Upper lobe of left lung (tissue), 6 donors: ENCODE measurements at regions not wholly inside any gene's neighbourhood (a gene's known extent, or its start where the extent isn't known, plus 50 kb on each side); places are given as distances from the start of the nearest gene placed in this dataset.

ENCODE experiments used
- ATAC-seq, 2 donors: fragments of 200-7000 bp; cut with Tn5 transposase; one replicate each; pipeline ENCODE4 v1.9.1; 2022; ENCODE audit warnings: mild to moderate bottlenecking in 2 of 2, moderate library complexity in 2 of 2; ENCODE audit not compliant: low FRiP score in 2 of 2
- DNase-seq, 2 donors: peaks; one replicate each; pipeline ENCODE4 v3.0.0-alpha.2; 2019 to 2020
- H3K27ac ChIP-seq, 4 donors: fragments of 200-600 bp; sonication (generic); one replicate each; pipeline ENCODE4 v1.5.1; 2016 to 2019
- H3K27me3 ChIP-seq, 4 donors: fragments of 200-600 bp; sonication (generic); one replicate each; pipeline ENCODE4 v1.5.1; 2017 to 2019
- H3K36me3 ChIP-seq, 4 donors: fragments of 200-600 bp; sonication (generic); one replicate each; pipeline ENCODE4 v1.5.1; 2016 to 2019
- H3K4me1 ChIP-seq, 4 donors: fragments of 200-600 bp; sonication (generic); one replicate each; pipeline ENCODE4 v1.5.1; 2018 to 2019
- H3K4me3 ChIP-seq, 4 donors: fragments of 200-600 bp; sonication (generic); one replicate each; pipeline ENCODE4 v1.5.1; 2017 to 2019; ENCODE audit warnings: mild to moderate bottlenecking in 2 of 4, moderate library complexity in 1 of 4
- H3K9me3 ChIP-seq, 4 donors: fragments of 200-600 bp; sonication (generic); one replicate each; pipeline ENCODE4 v1.5.1; 2018 to 2019
- CTCF ChIP-seq, 6 experiments: fragments of 450-650 bp in 4 of 6; fragments of 200-600 bp in 2 of 6; sonication (generic) in 2 of 6; IDR thresholded peaks; one replicate each; pipeline ENCODE4 v1.5.1; 2016 to 2019; ENCODE audit warnings: antibody characterized with exemption in 6 of 6
- EP300 ChIP-seq, 4 donors: sonication (generic); formaldehyde crosslinking; IDR thresholded peaks; one replicate each; pipeline ENCODE4 v1.5.1; 2017; ENCODE audit warnings: antibody characterized with exemption in 4 of 4, control low read depth in 2 of 4
- POLR2A ChIP-seq, 4 donors: fragments of 450-650 bp; IDR thresholded peaks; one replicate each; pipeline ENCODE4 v1.5.1; 2016 to 2017; ENCODE audit warnings: antibody characterized with exemption in 4 of 4, mild to moderate bottlenecking in 2 of 4
- POLR2AphosphoS5 ChIP-seq, 2 donors: sonication (generic); formaldehyde crosslinking; IDR thresholded peaks; one replicate each; pipeline ENCODE4 v1.5.1; 2017; ENCODE audit warnings: antibody characterized with exemption in 2 of 2
- WGBS, 2 donors: methylation state at CpG; one replicate each; pipeline ENCODE4 v1.1.5; 2017 to 2018; 5-methylcytosine and 5-hydroxymethylcytosine counted together
- donor health status: DM: no; HTN: no; CAD: no; lungs with moderate emphysema.
- donor health status: DM: no; HTN: yes; CAD: no; lungs with severe emphysema.

- WGBS, 2 donors, result 70 to 73% methylated on average over 4 of the region's 4 CpGs
- Histone ChIP-seq H3K9me3 (no peaks in the 10 kb centered on the region), H3K27ac (no peak overlapping the region), H3K36me3 (no peaks in the 10 kb centered on the region), H3K27me3 (no peaks in the 10 kb centered on the region), H3K4me1 (no peaks in the 10 kb centered on the region), H3K4me3 (no peak overlapping the region)
- TF ChIP-seq POLR2A (IDR thresholded peaks at IDR 0.05) (no peak), EP300 (IDR thresholded peaks at IDR 0.05) (no peak), POLR2AphosphoS5 (IDR thresholded peaks at IDR 0.05) (no peak), CTCF (IDR thresholded peaks at IDR 0.05) (no peak)
- ATAC-seq (no peak), DNase-seq (no peak)
Measured at GRCh38 chr11:32161293-32161692, 70.4 kb downstream of the RCN1 start.

- 80 to 90% methylated on average over 4 of the region's 4 CpGs for WGBS, 2 donors
- Histone ChIP-seq H3K4me1 (no peaks in the 10 kb centered on the region), H3K4me3 (no peak overlapping the region), H3K9me3 (no peaks in the 10 kb centered on the region), H3K36me3 (no peaks in the 10 kb centered on the region), H3K27me3 (no peaks in the 10 kb centered on the region), H3K27ac (no peak overlapping the region)
- ATAC-seq (no peak), DNase-seq (no peak)
- TF ChIP-seq POLR2A (IDR thresholded peaks at IDR 0.05), result no peak
- no peak for TF ChIP-seq POLR2AphosphoS5 (IDR thresholded peaks at IDR 0.05)
- no peak for TF ChIP-seq EP300 (IDR thresholded peaks at IDR 0.05)
Measured at GRCh38 chr11:32162351-32162750, 71.5 kb downstream of the RCN1 start.

GRCh38 chr11:32162906-32163305 lies 72.0 kb downstream of the RCN1 start:
- TF ChIP-seq POLR2A (IDR thresholded peaks at IDR 0.05) (no peak), CTCF (IDR thresholded peaks at IDR 0.05) (no peak), POLR2AphosphoS5 (IDR thresholded peaks at IDR 0.05) (no peak), EP300 (IDR thresholded peaks at IDR 0.05) (no peak)
- H3K27ac ChIP-seq, result no peak overlapping the region
- WGBS, 2 donors, result 77 to 79% methylated on average over 5 of the region's 5 CpGs
- ATAC-seq, result no peak
- H3K4me1 ChIP-seq, result no peaks in the 10 kb centered on the region
- H3K4me3 ChIP-seq, result no peak overlapping the region
- no peaks in the 10 kb centered on the region for H3K27me3 ChIP-seq
- H3K36me3 ChIP-seq, result no peaks in the 10 kb centered on the region
- H3K9me3 ChIP-seq, result no peaks in the 10 kb centered on the region
- DNase-seq, result no peak

- Histone ChIP-seq H3K9me3 (no peaks in the 10 kb centered on the region), H3K4me3 (no peak overlapping the region), H3K4me1 (no peaks in the 10 kb centered on the region), H3K27ac (no peak overlapping the region), H3K27me3 (no peaks in the 10 kb centered on the region), H3K36me3 (no peaks in the 10 kb centered on the region)
- 89 to 91% methylated on average over 3 of the region's 3 CpGs for WGBS, 2 donors
- DNase-seq (no peak), ATAC-seq (no peak)
- TF ChIP-seq CTCF (IDR thresholded peaks at IDR 0.05) (no peak), EP300 (IDR thresholded peaks at IDR 0.05) (no peak), POLR2AphosphoS5 (IDR thresholded peaks at IDR 0.05) (no peak), POLR2A (IDR thresholded peaks at IDR 0.05) (no peak)
Measured at GRCh38 chr11:32163557-32163956, 72.7 kb downstream of the RCN1 start.

GRCh38 chr11:32164836-32165235 lies 74.0 kb downstream of the RCN1 start:
- Histone ChIP-seq H3K36me3 (no peaks in the 10 kb centered on the region), H3K27ac (no peak overlapping the region), H3K9me3 (no peaks in the 10 kb centered on the region), H3K4me1 (no peaks in the 10 kb centered on the region), H3K27me3 (no peaks in the 10 kb centered on the region), H3K4me3 (no peak overlapping the region)
- no peak for DNase-seq
- 88 to 94% methylated on average over 3 of the region's 3 CpGs for WGBS, 2 donors
- TF ChIP-seq POLR2AphosphoS5 (IDR thresholded peaks at IDR 0.05), result no peak
- TF ChIP-seq CTCF (IDR thresholded peaks at IDR 0.05), result no peak
- no peak for TF ChIP-seq EP300 (IDR thresholded peaks at IDR 0.05)
- no peak for TF ChIP-seq POLR2A (IDR thresholded peaks at IDR 0.05)
- ATAC-seq, result no peak
